ENCODE measurements at regions not wholly inside any gene's neighbourhood (a gene's known extent, or its start where the extent isn't known, plus 50 kb on each side); places are given as distances from the start of the nearest gene placed in this dataset. TPM values are rescaled to one million over a fixed set of nuclear protein-coding genes. Genes with fewer than 3 reads are reported as not detected.

GRCh38 chr18:66687635-66688034 is 83.7 kb upstream of the CDH19 start:
- peaks cover 0 to 3% (median 2%) of the 10 kb centered on the region in 3 donors for H3K9me3 ChIP-seq (ENCODE audit: control insufficient read depth in 3 of 3, low read length in 3 of 3)
- no peak overlapping the region for H3K9ac ChIP-seq (ENCODE audit: low read depth in 1 of 3, low read length in 3 of 3)
- no peaks in the 10 kb centered on the region for H3K36me3 ChIP-seq (ENCODE audit: control insufficient read depth in 3 of 3, insufficient read depth in 3 of 3, low read length in 3 of 3)
- H3K4me3 ChIP-seq (ENCODE audit: low read length in 3 of 3): no peak overlapping the region
- H3K27me3 ChIP-seq (ENCODE audit: control insufficient read depth in 3 of 3, insufficient read depth in 3 of 3, low read length in 3 of 3): no peaks in the 10 kb centered on the region
- H3K4me1 ChIP-seq (ENCODE audit: control insufficient read depth in 3 of 3, insufficient read depth in 3 of 3, low read length in 3 of 3): no peaks in the 10 kb centered on the region
- no peak overlapping the region for H3K27ac ChIP-seq (ENCODE audit: low read depth, low read length)

- Histone ChIP-seq H3K27ac (ENCODE audit: low read depth, low read length) (no peak overlapping the region), H3K4me1 (ENCODE audit: control insufficient read depth in 3 of 3, insufficient read depth in 3 of 3, low read length in 3 of 3) (no peaks in the 10 kb centered on the region)
These were observed 79.0 kb upstream of the CDH19 start for GRCh38 chr18:66682855-66683322.

GRCh38 chr18:66676699-66677098 is 72.8 kb upstream of the CDH19 start:
- H3K9ac ChIP-seq (ENCODE audit: low read depth in 1 of 3, low read length in 3 of 3): no peak overlapping the region
- H3K4me3 ChIP-seq (ENCODE audit: low read length in 3 of 3): no peak overlapping the region
- no peaks in the 10 kb centered on the region for H3K36me3 ChIP-seq (ENCODE audit: control insufficient read depth in 3 of 3, insufficient read depth in 3 of 3, low read length in 3 of 3)
- H3K4me1 ChIP-seq (ENCODE audit: control insufficient read depth in 3 of 3, insufficient read depth in 3 of 3, low read length in 3 of 3): no peaks in the 10 kb centered on the region
- no peaks in the 10 kb centered on the region for H3K9me3 ChIP-seq (ENCODE audit: control insufficient read depth in 3 of 3, low read length in 3 of 3)
- H3K27me3 ChIP-seq (ENCODE audit: control insufficient read depth in 3 of 3, insufficient read depth in 3 of 3, low read length in 3 of 3): no peaks in the 10 kb centered on the region
- H3K27ac ChIP-seq (ENCODE audit: low read depth, low read length): no peak overlapping the region

More at GRCh38 chr18:66682855-66683322, 79.0 kb upstream of the CDH19 start:
- Histone ChIP-seq H3K9ac (ENCODE audit: low read depth in 1 of 3, low read length in 3 of 3) (no peak overlapping the region), H3K4me3 (ENCODE audit: low read length in 3 of 3) (peak overlapping the region in 1 of 3 donors; percentile 43), H3K9me3 (ENCODE audit: control insufficient read depth in 3 of 3, low read length in 3 of 3) (peaks cover 0 to 3% (median 2%) of the 10 kb centered on the region in 3 donors), H3K36me3 (ENCODE audit: control insufficient read depth in 3 of 3, insufficient read depth in 3 of 3, low read length in 3 of 3) (no peaks in the 10 kb centered on the region), H3K27me3 (ENCODE audit: control insufficient read depth in 3 of 3, insufficient read depth in 3 of 3, low read length in 3 of 3) (no peaks in the 10 kb centered on the region)

- H3K4me3 ChIP-seq (ENCODE audit: low read length in 3 of 3): no peak overlapping the region
- no peaks in the 10 kb centered on the region for H3K27me3 ChIP-seq (ENCODE audit: control insufficient read depth in 3 of 3, insufficient read depth in 3 of 3, low read length in 3 of 3)
- no peaks in the 10 kb centered on the region for H3K36me3 ChIP-seq (ENCODE audit: control insufficient read depth in 3 of 3, insufficient read depth in 3 of 3, low read length in 3 of 3)
- H3K9me3 ChIP-seq (ENCODE audit: control insufficient read depth in 3 of 3, low read length in 3 of 3): no peaks in the 10 kb centered on the region
- no peaks in the 10 kb centered on the region for H3K4me1 ChIP-seq (ENCODE audit: control insufficient read depth in 3 of 3, insufficient read depth in 3 of 3, low read length in 3 of 3)
- no peak overlapping the region for H3K27ac ChIP-seq (ENCODE audit: low read depth, low read length)
- no peak overlapping the region for H3K9ac ChIP-seq (ENCODE audit: low read depth in 1 of 3, low read length in 3 of 3)
These were observed 70.4 kb upstream of the CDH19 start for GRCh38 chr18:66674286-66674685.

GRCh38 chr18:66668706-66669105 is 64.8 kb upstream of the CDH19 start:
- Histone ChIP-seq H3K4me1 (ENCODE audit: control insufficient read depth in 3 of 3, insufficient read depth in 3 of 3, low read length in 3 of 3) (no peaks in the 10 kb centered on the region), H3K27me3 (ENCODE audit: control insufficient read depth in 3 of 3, insufficient read depth in 3 of 3, low read length in 3 of 3) (no peaks in the 10 kb centered on the region), H3K36me3 (ENCODE audit: control insufficient read depth in 3 of 3, insufficient read depth in 3 of 3, low read length in 3 of 3) (no peaks in the 10 kb centered on the region), H3K4me3 (ENCODE audit: low read length in 3 of 3) (no peak overlapping the region), H3K27ac (ENCODE audit: low read depth, low read length) (no peak overlapping the region), H3K9ac (ENCODE audit: low read depth in 1 of 3, low read length in 3 of 3) (no peak overlapping the region), H3K9me3 (ENCODE audit: control insufficient read depth in 3 of 3, low read length in 3 of 3) (no peaks in the 10 kb centered on the region)

- H3K36me3 ChIP-seq (ENCODE audit: control insufficient read depth in 3 of 3, insufficient read depth in 3 of 3, low read length in 3 of 3): no peaks in the 10 kb centered on the region
- no peak overlapping the region for H3K4me3 ChIP-seq (ENCODE audit: low read length in 3 of 3)
- no peak overlapping the region for H3K9ac ChIP-seq (ENCODE audit: low read depth in 1 of 3, low read length in 3 of 3)
- no peaks in the 10 kb centered on the region for H3K9me3 ChIP-seq (ENCODE audit: control insufficient read depth in 3 of 3, low read length in 3 of 3)
- H3K4me1 ChIP-seq (ENCODE audit: control insufficient read depth in 3 of 3, insufficient read depth in 3 of 3, low read length in 3 of 3): no peaks in the 10 kb centered on the region
- no peaks in the 10 kb centered on the region for H3K27me3 ChIP-seq (ENCODE audit: control insufficient read depth in 3 of 3, insufficient read depth in 3 of 3, low read length in 3 of 3)
- no peak overlapping the region for H3K27ac ChIP-seq (ENCODE audit: low read depth, low read length)
These were observed 58.7 kb upstream of the CDH19 start for GRCh38 chr18:66662632-66663031.

GRCh38 chr18:66655407-66655806 is 51.5 kb upstream of the CDH19 start:
- Histone ChIP-seq H3K9ac (ENCODE audit: low read depth in 1 of 3, low read length in 3 of 3) (no peak overlapping the region), H3K36me3 (ENCODE audit: control insufficient read depth in 3 of 3, insufficient read depth in 3 of 3, low read length in 3 of 3) (no peaks in the 10 kb centered on the region), H3K27me3 (ENCODE audit: control insufficient read depth in 3 of 3, insufficient read depth in 3 of 3, low read length in 3 of 3) (no peaks in the 10 kb centered on the region), H3K27ac (ENCODE audit: low read depth, low read length) (no peak overlapping the region), H3K4me1 (ENCODE audit: control insufficient read depth in 3 of 3, insufficient read depth in 3 of 3, low read length in 3 of 3) (no peaks in the 10 kb centered on the region), H3K4me3 (ENCODE audit: low read length in 3 of 3) (no peak overlapping the region), H3K9me3 (ENCODE audit: control insufficient read depth in 3 of 3, low read length in 3 of 3) (no peaks in the 10 kb centered on the region)

Small RNAs in the stretch of these regions (small RNA-seq; reads per million reads assigned to genes)
- gene AC091042.1 (not detected), gene MIR5011 (not detected), gene RNU6-1037P (not detected), gene RPL31P9 (not detected)
